Neural crest cell (in vitro differentiated cells): ENCODE measurements at regions not wholly inside any gene's neighbourhood (a gene's known extent, or its start where the extent isn't known, plus 50 kb on each side); places are given as distances from the start of the nearest gene placed in this dataset.

Source experiments
- DNase-seq: peaks from one replicate; pipeline ENCODE4 v3.0.0; 2021; ENCODE audit warnings: low read depth, mixed read lengths, low spot score
- H3K27ac Mint-ChIP-seq: one replicate; pipeline ENCODE4 v1.8.0; 2021; ENCODE audit warnings: mild to moderate bottlenecking, mixed read lengths; ENCODE audit not compliant: unreplicated experiment
- H3K27me3 Mint-ChIP-seq: 2 replicates; pipeline ENCODE4 v1.8.0; 2021; ENCODE audit warnings: low read depth, mild to moderate bottlenecking, mixed read lengths
- H3K36me3 Mint-ChIP-seq: 2 replicates; pipeline ENCODE4 v1.8.0; 2021; ENCODE audit warnings: low read depth, mild to moderate bottlenecking, mixed read lengths
- H3K4me1 Mint-ChIP-seq: 2 replicates; pipeline ENCODE4 v1.8.0; 2021; ENCODE audit warnings: mixed read lengths
- H3K4me3 Mint-ChIP-seq: one replicate; pipeline ENCODE4 v1.8.0; 2021; ENCODE audit warnings: mild to moderate bottlenecking, mixed read lengths
- H3K9me3 Mint-ChIP-seq: 2 replicates; pipeline ENCODE4 v1.8.0; 2021; ENCODE audit warnings: mixed read lengths
- TF ChIP-seq, protein P1 (sequence below): fragments of 200-600 bp; sonication (generic); conservative IDR thresholded peaks from 2 replicates; pipeline ENCODE4 v1.5.0; 2021; ENCODE audit warnings: antibody characterized with exemption, mild to moderate bottlenecking

DNA sequence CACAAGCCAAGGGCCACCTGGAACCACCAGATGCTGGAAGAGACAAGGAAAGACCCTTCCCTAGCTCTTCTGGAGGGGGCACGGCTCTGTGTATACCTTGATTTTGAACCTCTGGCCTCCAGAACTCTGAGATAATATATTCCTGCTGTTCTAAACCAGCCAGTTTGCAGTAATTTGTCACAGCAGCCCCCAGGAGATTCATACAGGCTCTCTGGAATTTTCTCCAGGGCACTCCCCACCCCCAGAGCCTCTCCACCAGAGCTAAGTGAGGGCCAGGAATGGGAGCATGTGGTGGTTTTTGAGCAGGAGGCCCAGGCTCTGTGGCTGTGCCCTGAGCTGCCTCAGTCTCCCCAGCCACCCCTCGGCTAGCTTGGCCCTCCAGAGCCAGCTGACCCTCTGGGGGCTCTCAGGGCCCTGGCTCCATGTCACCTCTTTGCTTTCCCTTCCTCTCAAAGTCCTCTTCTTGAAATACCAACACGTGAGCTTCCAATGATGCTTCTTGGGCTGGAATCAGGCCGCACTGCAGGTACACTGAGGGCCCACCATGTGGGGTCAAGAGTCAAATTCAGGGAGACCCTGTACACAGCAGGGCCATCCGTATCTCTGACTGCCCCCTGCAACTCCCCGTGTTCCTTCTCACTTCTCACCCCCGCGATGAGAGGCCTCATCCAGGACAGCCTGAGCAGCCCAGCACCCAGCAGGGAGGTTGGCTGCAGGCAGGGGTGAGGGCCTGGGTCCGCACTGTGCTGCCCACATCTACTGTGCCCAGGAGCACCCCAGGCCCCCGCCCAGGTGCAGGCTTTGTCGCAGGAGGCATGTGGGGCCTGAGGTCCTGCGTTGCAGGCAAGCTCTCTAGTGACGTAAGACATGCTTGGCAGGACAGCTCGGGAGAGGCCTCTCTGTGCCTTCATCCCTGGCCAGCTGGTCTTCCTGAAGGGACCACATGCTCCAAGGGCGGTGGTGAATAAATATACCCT lies 155.5 kb downstream of the ANKRD60 start:
- no peak overlapping the region for H3K27ac Mint-ChIP-seq

GRCh38 chr20:58071991-58072390 lies 156.5 kb downstream of the ANKRD60 start:
- Mint-ChIP-seq H3K27me3 (peaks cover 40% of the 10 kb centered on the region), H3K4me3 (no peak overlapping the region), H3K9me3 (no peaks in the 10 kb centered on the region), H3K27ac (no peak overlapping the region), H3K4me1 (peaks cover 8% of the 10 kb centered on the region), H3K36me3 (no peaks in the 10 kb centered on the region)
- no peak for DNase-seq
- TF ChIP-seq, protein P1, sequence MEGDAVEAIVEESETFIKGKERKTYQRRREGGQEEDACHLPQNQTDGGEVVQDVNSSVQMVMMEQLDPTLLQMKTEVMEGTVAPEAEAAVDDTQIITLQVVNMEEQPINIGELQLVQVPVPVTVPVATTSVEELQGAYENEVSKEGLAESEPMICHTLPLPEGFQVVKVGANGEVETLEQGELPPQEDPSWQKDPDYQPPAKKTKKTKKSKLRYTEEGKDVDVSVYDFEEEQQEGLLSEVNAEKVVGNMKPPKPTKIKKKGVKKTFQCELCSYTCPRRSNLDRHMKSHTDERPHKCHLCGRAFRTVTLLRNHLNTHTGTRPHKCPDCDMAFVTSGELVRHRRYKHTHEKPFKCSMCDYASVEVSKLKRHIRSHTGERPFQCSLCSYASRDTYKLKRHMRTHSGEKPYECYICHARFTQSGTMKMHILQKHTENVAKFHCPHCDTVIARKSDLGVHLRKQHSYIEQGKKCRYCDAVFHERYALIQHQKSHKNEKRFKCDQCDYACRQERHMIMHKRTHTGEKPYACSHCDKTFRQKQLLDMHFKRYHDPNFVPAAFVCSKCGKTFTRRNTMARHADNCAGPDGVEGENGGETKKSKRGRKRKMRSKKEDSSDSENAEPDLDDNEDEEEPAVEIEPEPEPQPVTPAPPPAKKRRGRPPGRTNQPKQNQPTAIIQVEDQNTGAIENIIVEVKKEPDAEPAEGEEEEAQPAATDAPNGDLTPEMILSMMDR = no peak

More for the DNA sequence above, 155.5 kb downstream of the ANKRD60 start:
- Mint-ChIP-seq H3K9me3 (no peaks in the 10 kb centered on the region), H3K4me3 (no peak overlapping the region), H3K36me3 (no peaks in the 10 kb centered on the region), H3K27me3 (peaks cover 39% of the 10 kb centered on the region), H3K4me1 (peaks cover 8% of the 10 kb centered on the region)
- TF ChIP-seq, protein P1 = no peak
- DNase-seq = no peak

- no peaks in the 10 kb centered on the region for H3K36me3 Mint-ChIP-seq
- H3K4me1 Mint-ChIP-seq = peaks cover 8% of the 10 kb centered on the region
- H3K27me3 Mint-ChIP-seq = peaks cover 38% of the 10 kb centered on the region
- DNase-seq = no peak
- TF ChIP-seq, protein P1 = no peak
- no peak overlapping the region for H3K27ac Mint-ChIP-seq
- H3K9me3 Mint-ChIP-seq = no peaks in the 10 kb centered on the region
- H3K4me3 Mint-ChIP-seq = no peak overlapping the region
Measured at GRCh38 chr20:58071298-58071697, 157.2 kb downstream of the ANKRD60 start.

DNA sequence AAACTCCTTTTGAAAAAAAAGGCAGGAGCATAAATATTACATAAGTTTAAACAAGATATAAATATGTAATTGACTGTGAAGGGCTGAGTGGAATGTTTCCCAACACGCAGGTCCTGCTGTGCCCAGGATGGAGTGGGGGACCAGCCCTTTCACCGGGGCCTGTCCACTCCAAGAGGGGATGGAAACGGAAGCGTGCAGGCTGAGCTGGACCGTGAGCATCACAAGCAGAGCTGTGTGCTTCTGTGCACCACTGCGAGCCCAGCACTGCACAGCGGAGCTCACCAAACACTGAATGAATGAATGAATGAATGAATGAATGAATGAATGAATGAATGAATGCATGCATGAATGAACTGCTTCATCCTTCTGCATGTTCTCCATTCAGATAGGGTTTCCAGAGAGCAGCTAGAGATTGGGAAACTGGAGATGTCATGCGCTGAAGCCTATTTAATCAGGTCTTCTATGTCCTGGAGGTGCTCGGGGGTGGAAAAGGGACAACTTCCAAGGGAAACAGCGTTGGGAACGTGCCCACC lies 157.7 kb downstream of the ANKRD60 start:
- H3K36me3 Mint-ChIP-seq = no peaks in the 10 kb centered on the region
- H3K4me3 Mint-ChIP-seq = no peak overlapping the region
- H3K9me3 Mint-ChIP-seq = no peaks in the 10 kb centered on the region
- peaks cover 36% of the 10 kb centered on the region for H3K27me3 Mint-ChIP-seq
- TF ChIP-seq, protein P1 = no peak
- no peak for DNase-seq
- peaks cover 8% of the 10 kb centered on the region for H3K4me1 Mint-ChIP-seq
- H3K27ac Mint-ChIP-seq = no peak overlapping the region

DNA sequence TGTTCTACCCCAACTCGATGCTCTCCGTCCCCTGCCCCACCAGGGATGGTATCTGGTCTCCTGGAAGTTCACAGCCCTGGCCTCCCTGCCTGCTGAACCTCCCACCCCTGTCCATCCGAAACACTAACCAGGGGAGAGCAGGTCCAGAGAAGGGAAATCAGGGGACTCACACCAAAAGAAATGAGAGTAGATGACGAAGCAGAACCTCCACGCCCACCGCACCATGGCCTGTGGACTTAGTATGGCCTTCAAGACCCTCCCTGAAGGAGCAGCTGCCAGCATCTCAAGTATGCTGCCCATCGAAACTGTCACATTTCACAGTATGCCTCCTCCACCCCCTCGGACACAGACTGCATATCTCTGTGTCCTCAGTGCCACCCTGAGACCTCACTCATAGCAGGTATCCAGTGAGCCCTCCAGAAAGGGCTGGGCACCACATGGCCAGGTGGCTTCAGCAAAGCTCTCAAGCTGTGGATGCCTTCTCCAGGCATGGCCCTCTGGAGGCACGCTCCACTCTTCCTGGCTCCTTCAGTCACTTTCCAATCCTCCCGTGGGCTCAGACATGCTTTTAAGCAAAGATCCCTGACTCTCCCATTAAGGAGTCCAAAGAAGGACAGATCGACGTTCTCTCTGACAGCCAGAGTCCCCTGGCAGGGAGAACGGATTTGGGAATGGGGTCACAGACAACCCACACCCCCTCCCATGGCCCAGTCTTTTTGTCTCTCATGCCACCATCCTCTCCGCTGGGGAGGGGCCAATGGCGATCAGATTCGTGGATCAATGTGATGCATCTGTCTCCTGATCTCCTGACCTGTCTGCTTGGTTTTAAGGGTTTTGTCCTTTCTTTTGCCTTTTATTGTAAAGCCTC lies 158.4 kb downstream of the ANKRD60 start:
- Mint-ChIP-seq H3K27ac (no peak overlapping the region), H3K4me1 (peaks cover 8% of the 10 kb centered on the region), H3K27me3 (peaks cover 37% of the 10 kb centered on the region), H3K9me3 (no peaks in the 10 kb centered on the region), H3K36me3 (no peaks in the 10 kb centered on the region), H3K4me3 (no peak overlapping the region)
- TF ChIP-seq, protein P1 = no peak
- no peak for DNase-seq
